Astrocyte (in vitro differentiated cells and primary cell): ENCODE measurements at regions not wholly inside any gene's neighbourhood (a gene's known extent, or its start where the extent isn't known, plus 50 kb on each side); places are given as distances from the start of the nearest gene placed in this dataset.

Experiments used
- DNase-seq: peaks from one replicate; pipeline ENCODE4 v3.0.0-alpha.2; 2010; ENCODE audit warnings: low read depth
- FAIRE-seq: peaks from 2 replicates; lab custom pipeline; 2011; peaks lifted over from hg19 to GRCh38; lab: Jason Lieb, UNC
- H2AFZ ChIP-seq: 2 replicates; pipeline ENCODE4 v1.6.0; 2012; ENCODE audit warnings: low read depth, low read length, inconsistent platforms
- H3K27ac ChIP-seq: 2 replicates; pipeline ENCODE4 v1.5.1; 2011; ENCODE audit warnings: low read depth, low read length, inconsistent platforms
- H3K27me3 ChIP-seq: 2 replicates; pipeline ENCODE4 v1.6.0; 2011; ENCODE audit warnings: low read length, inconsistent platforms; ENCODE audit not compliant: insufficient read depth
- H3K36me3 ChIP-seq: 2 replicates; pipeline ENCODE4 v1.5.1; 2011; ENCODE audit warnings: low read length, inconsistent platforms; ENCODE audit not compliant: insufficient read depth
- H3K4me1 ChIP-seq: 2 replicates; pipeline ENCODE4 v1.5.1; 2011; ENCODE audit warnings: low read length, inconsistent platforms; ENCODE audit not compliant: insufficient read depth
- H3K4me2 ChIP-seq: 2 replicates; pipeline ENCODE4 v1.6.0; 2012; ENCODE audit warnings: low read length, inconsistent platforms
- H3K4me3 ChIP-seq: 2 replicates; pipeline ENCODE4 v1.5.1; 2011; ENCODE audit warnings: low read depth, mild to moderate bottlenecking, low read length, inconsistent platforms; ENCODE audit not compliant: insufficient read depth
- H3K79me2 ChIP-seq: 2 replicates; pipeline ENCODE4 v1.6.0; 2012; ENCODE audit warnings: mild to moderate bottlenecking, low read length, inconsistent platforms; ENCODE audit not compliant: insufficient read depth
- H3K9ac ChIP-seq: 2 replicates; pipeline ENCODE4 v1.6.0; 2012; ENCODE audit warnings: mild to moderate bottlenecking, low read length, inconsistent platforms
- H3K9me3 ChIP-seq: 2 replicates; pipeline ENCODE4 v1.5.1; 2012; ENCODE audit warnings: low read depth, mild to moderate bottlenecking, low read length, inconsistent platforms; ENCODE audit not compliant: insufficient read depth
- H4K20me1 ChIP-seq: 2 replicates; pipeline ENCODE4 v1.6.0; 2012; ENCODE audit warnings: low read length, inconsistent platforms; ENCODE audit not compliant: insufficient read depth
- H3K27ac Mint-ChIP-seq: one replicate; pipeline ENCODE4 v1.8.0; 2021; ENCODE audit warnings: mild to moderate bottlenecking, mixed read lengths; ENCODE audit not compliant: unreplicated experiment
- H3K27me3 Mint-ChIP-seq: one replicate; pipeline ENCODE4 v1.8.0; 2021; ENCODE audit warnings: low read depth, mixed read lengths; ENCODE audit not compliant: unreplicated experiment
- H3K36me3 Mint-ChIP-seq: one replicate; pipeline ENCODE4 v1.8.0; 2021; ENCODE audit warnings: low read depth, mixed read lengths; ENCODE audit not compliant: unreplicated experiment
- H3K4me1 Mint-ChIP-seq: one replicate; pipeline ENCODE4 v1.8.0; 2021; ENCODE audit warnings: low read depth, mixed read lengths; ENCODE audit not compliant: unreplicated experiment
- H3K4me3 Mint-ChIP-seq: one replicate; pipeline ENCODE4 v1.8.0; 2021; ENCODE audit warnings: mild to moderate bottlenecking, moderate library complexity, mixed read lengths; ENCODE audit not compliant: unreplicated experiment
- H3K9me3 Mint-ChIP-seq: one replicate; pipeline ENCODE4 v1.8.0; 2021; ENCODE audit warnings: mild to moderate bottlenecking, mixed read lengths; ENCODE audit not compliant: unreplicated experiment
- EZH2 ChIP-seq: IDR thresholded peaks from 2 replicates; pipeline ENCODE4 v1.6.1; 2012; ENCODE audit warnings: mild to moderate bottlenecking, low read length, inconsistent platforms; ENCODE audit not compliant: insufficient read depth
- TF ChIP-seq, protein P1 (sequence below): IDR thresholded peaks from 2 replicates; pipeline ENCODE4 v1.5.1; 2011; ENCODE audit warnings: low read depth, mild to moderate bottlenecking, inconsistent platforms, low read length, moderate library complexity; ENCODE audit not compliant: insufficient read depth

DNA sequence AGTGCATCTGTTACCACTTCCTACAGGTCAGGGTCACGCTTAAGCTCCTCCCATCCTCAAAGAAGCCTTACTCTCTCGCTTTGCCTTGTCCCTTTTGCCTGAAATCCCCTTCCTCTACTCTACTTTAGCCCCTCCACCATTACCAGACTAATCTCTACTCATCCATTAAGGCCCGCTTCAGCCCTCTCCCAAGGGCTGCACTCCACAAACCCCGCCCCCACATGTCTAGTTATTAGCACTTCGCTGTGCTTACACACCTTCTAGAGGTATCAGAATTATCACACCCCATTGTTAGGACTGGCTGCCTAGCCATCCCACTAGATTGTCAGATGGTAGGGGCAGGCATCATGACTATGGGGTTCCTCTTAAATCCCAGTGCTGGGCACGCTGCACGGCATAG is 565.7 kb upstream of the WWC1 start:
- H3K27me3 Mint-ChIP-seq = no peaks in the 10 kb centered on the region
- H3K27ac ChIP-seq = no peak overlapping the region
- DNase-seq (no peak), FAIRE-seq (no peak)
- H3K4me1 Mint-ChIP-seq = peaks cover 50% of the 10 kb centered on the region
- no peaks in the 10 kb centered on the region for H3K36me3 ChIP-seq
- TF ChIP-seq, protein P1, sequence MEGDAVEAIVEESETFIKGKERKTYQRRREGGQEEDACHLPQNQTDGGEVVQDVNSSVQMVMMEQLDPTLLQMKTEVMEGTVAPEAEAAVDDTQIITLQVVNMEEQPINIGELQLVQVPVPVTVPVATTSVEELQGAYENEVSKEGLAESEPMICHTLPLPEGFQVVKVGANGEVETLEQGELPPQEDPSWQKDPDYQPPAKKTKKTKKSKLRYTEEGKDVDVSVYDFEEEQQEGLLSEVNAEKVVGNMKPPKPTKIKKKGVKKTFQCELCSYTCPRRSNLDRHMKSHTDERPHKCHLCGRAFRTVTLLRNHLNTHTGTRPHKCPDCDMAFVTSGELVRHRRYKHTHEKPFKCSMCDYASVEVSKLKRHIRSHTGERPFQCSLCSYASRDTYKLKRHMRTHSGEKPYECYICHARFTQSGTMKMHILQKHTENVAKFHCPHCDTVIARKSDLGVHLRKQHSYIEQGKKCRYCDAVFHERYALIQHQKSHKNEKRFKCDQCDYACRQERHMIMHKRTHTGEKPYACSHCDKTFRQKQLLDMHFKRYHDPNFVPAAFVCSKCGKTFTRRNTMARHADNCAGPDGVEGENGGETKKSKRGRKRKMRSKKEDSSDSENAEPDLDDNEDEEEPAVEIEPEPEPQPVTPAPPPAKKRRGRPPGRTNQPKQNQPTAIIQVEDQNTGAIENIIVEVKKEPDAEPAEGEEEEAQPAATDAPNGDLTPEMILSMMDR = no peak
- TF ChIP-seq EZH2 = no peak
- no peaks in the 10 kb centered on the region for H3K27me3 ChIP-seq
- peaks cover 10% of the 10 kb centered on the region for H3K4me1 ChIP-seq
- H4K20me1 ChIP-seq = no peaks in the 10 kb centered on the region
- no peaks in the 10 kb centered on the region for H3K9me3 ChIP-seq
- no peak overlapping the region for H3K4me3 ChIP-seq
- H3K4me2 ChIP-seq = no peak overlapping the region
- no peaks in the 10 kb centered on the region for H3K79me2 ChIP-seq
- peak overlapping the region; percentile 88 for H3K27ac Mint-ChIP-seq
- no peak overlapping the region for H3K4me3 Mint-ChIP-seq
- no peaks in the 10 kb centered on the region for H3K9me3 Mint-ChIP-seq
- H3K9ac ChIP-seq = no peak overlapping the region
- H3K36me3 Mint-ChIP-seq = peaks cover 11% of the 10 kb centered on the region
- no peak overlapping the region for H2AFZ ChIP-seq

DNA sequence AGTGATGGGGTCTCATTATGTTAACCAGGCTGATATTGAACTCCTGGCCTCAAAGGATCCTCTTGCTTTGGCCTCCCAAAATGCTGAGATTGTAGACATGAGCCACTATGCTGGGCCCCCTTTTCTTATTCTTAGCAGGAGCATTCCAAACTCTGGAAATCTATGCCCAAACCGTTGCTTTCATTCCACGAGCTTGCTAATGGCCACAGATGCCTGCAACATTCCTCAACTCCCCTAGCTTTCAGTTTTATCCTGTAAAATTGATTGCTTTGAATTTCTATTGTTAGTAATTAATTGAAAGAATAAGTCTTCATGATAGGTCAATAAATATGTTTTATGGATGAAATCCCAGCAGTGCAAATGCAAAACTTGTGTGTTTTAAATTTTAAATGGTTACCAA is 564.8 kb upstream of the WWC1 start:
- Histone ChIP-seq H3K4me2 (no peak overlapping the region), H3K9ac (no peak overlapping the region), H3K4me1 (peaks cover 11% of the 10 kb centered on the region), H2AFZ (no peak overlapping the region), H3K9me3 (no peaks in the 10 kb centered on the region), H3K27me3 (no peaks in the 10 kb centered on the region), H3K4me3 (no peak overlapping the region), H4K20me1 (no peaks in the 10 kb centered on the region), H3K36me3 (no peaks in the 10 kb centered on the region), H3K27ac (no peak overlapping the region), H3K79me2 (no peaks in the 10 kb centered on the region)
- Mint-ChIP-seq H3K4me3 (no peak overlapping the region), H3K27ac (no peak overlapping the region), H3K27me3 (no peaks in the 10 kb centered on the region), H3K4me1 (peaks cover 48% of the 10 kb centered on the region), H3K9me3 (no peaks in the 10 kb centered on the region), H3K36me3 (peaks cover 10% of the 10 kb centered on the region)
- no peak for FAIRE-seq
- TF ChIP-seq, protein P1 = no peak
- no peak for TF ChIP-seq EZH2
- peak; percentile 49 for DNase-seq

DNA sequence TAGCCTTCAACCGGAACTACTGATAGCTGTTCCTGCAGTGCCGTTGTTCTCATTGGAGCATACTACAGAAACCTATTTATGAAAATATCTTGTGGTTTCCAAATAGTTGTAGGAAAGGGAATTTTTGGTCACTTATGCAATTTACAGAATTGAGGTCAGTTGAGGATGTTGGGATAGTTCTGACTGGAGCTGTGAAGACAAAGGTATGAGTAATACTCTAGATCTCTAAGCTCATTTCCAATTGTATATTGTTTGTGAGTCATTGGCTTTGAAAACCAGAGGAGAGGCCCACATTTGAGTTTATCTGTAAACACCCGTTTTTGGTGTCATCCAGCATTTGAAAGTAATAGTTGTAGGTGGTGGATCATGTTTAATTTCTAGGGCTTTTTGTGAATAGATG is 561.3 kb upstream of the WWC1 start:
- Histone ChIP-seq H3K79me2 (no peaks in the 10 kb centered on the region), H3K27ac (peak overlapping the region; percentile 77), H3K9ac (peak overlapping the region; percentile 56), H3K9me3 (no peaks in the 10 kb centered on the region), H3K27me3 (no peaks in the 10 kb centered on the region), H4K20me1 (no peaks in the 10 kb centered on the region), H3K4me1 (peaks cover 15% of the 10 kb centered on the region), H3K4me2 (peak overlapping the region; percentile 48), H2AFZ (no peak overlapping the region), H3K36me3 (no peaks in the 10 kb centered on the region), H3K4me3 (no peak overlapping the region)
- H3K27me3 Mint-ChIP-seq = no peaks in the 10 kb centered on the region
- DNase-seq (peak; percentile 100), FAIRE-seq (peak; percentile 99)
- H3K36me3 Mint-ChIP-seq = peaks cover 6% of the 10 kb centered on the region
- peaks cover 43% of the 10 kb centered on the region for H3K4me1 Mint-ChIP-seq
- peak overlapping the region; percentile 95 for H3K27ac Mint-ChIP-seq
- no peak overlapping the region for H3K4me3 Mint-ChIP-seq
- H3K9me3 Mint-ChIP-seq = no peaks in the 10 kb centered on the region
- TF ChIP-seq EZH2 = no peak
- TF ChIP-seq, protein P1 = no peak
